Muscle of leg (tissue), 3 donors: ENCODE measurements at regions not wholly inside any gene's neighbourhood (a gene's known extent, or its start where the extent isn't known, plus 50 kb on each side); places are given as distances from the start of the nearest gene placed in this dataset.
"Not testable (repeated sequence)": the region's sequence is repeated elsewhere in the genome, so short reads cannot be mapped to it uniquely, and the experiment has no call there.

ENCODE experiments used
- DNase-seq: peaks from one replicate; pipeline ENCODE4 v3.0.0; 2013
- H3K27ac ChIP-seq: one replicate; pipeline ENCODE4 v1.5.1; 2013; ENCODE audit warnings: mild to moderate bottlenecking, low read length, control low read depth
- H3K27me3 ChIP-seq: one replicate; pipeline ENCODE4 v1.6.1; 2013; ENCODE audit warnings: low read length; ENCODE audit not compliant: control insufficient read depth, insufficient read depth
- H3K36me3 ChIP-seq: one replicate; pipeline ENCODE4 v1.6.1; 2013; ENCODE audit warnings: low read length; ENCODE audit not compliant: control insufficient read depth, insufficient read depth
- H3K4me1 ChIP-seq: one replicate; pipeline ENCODE4 v1.6.1; 2013; ENCODE audit warnings: low read length; ENCODE audit not compliant: control insufficient read depth, insufficient read depth
- H3K4me3 ChIP-seq: one replicate; pipeline ENCODE4 v1.5.1; 2013; ENCODE audit warnings: low read length, control low read depth
- H3K9me3 ChIP-seq: replicated peaks from 2 replicates; pipeline ENCODE4 v1.6.1; 2013; ENCODE audit warnings: low read depth, low read length; ENCODE audit not compliant: control insufficient read depth
- WGBS: methylation state at CpG from one replicate; pipeline ENCODE4 v1.1.5; 2013; ENCODE audit warnings: missing lambda C conversion rate; ENCODE audit not compliant: insufficient coverage; 5-methylcytosine and 5-hydroxymethylcytosine counted together

DNA sequence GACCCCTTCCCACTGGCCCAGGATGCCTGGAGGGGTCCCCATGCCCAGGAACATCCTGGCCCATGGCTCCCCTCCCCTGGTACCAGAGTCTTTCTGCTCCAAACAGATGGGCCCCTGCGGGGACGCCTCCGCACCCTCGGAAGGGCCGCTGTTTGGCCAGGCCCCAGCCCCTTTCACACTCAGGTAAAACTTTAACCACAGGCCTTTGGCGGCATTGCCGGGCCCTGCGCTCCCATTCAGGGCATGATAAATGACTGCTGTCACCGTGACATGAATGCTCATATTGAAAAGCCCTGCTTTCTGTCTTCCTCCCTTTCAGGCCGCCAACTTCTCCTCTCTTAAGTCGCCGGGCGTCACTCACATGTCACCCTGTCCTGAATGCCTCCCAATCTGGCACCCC lies 141.5 kb upstream of the TOP1 start:
- Histone ChIP-seq H3K9me3 (no peaks in the 10 kb centered on the region), H3K4me1 (no peaks in the 10 kb centered on the region), H3K27me3 (peaks cover 2% of the 10 kb centered on the region), H3K27ac (no peak overlapping the region), H3K36me3 (no peaks in the 10 kb centered on the region), H3K4me3 (no peak overlapping the region)
- DNase-seq = no peak
- 77% methylated on average over 13 of the region's 13 CpGs for WGBS

DNA sequence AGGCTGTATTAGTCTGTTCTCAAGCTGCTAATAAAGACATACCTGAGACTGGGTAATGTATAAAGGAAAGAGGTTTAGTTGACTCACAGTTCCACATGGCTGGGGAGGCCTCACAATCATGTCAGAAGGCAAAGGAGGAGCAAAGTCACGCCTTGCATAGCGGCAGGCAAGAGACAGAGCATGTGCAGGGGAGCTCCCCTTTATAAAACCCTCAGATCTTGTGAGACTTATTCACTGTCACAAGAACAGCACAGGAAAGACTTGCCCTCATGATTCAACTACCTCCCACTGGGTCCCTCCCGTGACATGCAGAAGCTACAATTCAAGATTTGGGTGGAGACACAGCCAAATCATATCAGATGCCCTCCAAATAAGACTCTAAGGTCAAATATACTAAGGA lies 139.4 kb upstream of the TOP1 start:
- H3K27ac ChIP-seq, H3K27me3 ChIP-seq, H3K9me3 ChIP-seq, DNase-seq, H3K4me3 ChIP-seq, H3K36me3 ChIP-seq, H3K4me1 ChIP-seq: not testable (repeated sequence)
- no CpG with 5 or more reads among the region's 3 CpGs for WGBS

DNA sequence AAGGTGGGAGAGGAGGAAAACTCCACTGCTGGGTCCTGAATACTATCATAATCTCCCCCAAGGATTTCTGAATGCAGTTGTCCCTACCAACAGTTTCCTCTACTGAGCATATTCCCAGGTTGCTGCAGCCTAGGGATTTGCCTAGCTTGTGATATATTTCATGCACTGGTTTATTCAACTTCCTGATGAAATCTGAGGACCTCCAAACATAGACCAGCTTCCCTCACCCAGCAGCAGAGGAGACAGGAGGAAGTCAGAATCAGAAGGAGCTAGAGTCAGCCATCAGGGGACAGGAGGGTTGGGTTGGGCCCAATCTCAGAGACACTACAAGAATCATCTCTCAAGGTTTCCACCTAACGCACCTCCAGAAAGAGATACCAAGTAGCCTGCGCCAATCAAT lies 138.4 kb upstream of the TOP1 start:
- 100% methylated on average over 2 of the region's 2 CpGs for WGBS
- Histone ChIP-seq H3K27me3 (peaks cover 2% of the 10 kb centered on the region), H3K9me3 (no peaks in the 10 kb centered on the region), H3K36me3 (no peaks in the 10 kb centered on the region), H3K4me3 (no peak overlapping the region), H3K4me1 (no peaks in the 10 kb centered on the region), H3K27ac (no peak overlapping the region)
- no peak for DNase-seq

DNA sequence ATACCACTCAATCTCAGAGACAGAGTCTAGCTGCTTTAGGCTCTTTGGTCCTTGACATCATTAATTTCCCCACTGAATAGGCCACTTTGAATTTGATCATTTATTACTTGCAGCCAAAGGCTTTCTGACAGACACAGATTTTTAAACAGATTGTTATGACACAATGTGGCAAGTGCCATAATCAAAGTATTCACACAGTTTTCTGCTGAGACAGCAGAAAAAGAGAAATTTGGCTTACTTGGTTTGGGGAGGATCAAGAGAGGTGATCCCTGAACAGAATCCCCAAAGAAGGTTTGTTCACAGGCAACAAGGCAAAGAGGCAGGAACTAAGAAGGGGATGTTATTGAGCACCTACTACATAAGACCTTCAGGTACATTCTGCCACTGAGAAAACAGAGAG lies 138.0 kb upstream of the TOP1 start:
- Histone ChIP-seq H3K4me1 (no peaks in the 10 kb centered on the region), H3K27ac (no peak overlapping the region), H3K4me3 (no peak overlapping the region), H3K36me3 (no peaks in the 10 kb centered on the region), H3K27me3 (peaks cover 4% of the 10 kb centered on the region), H3K9me3 (no peaks in the 10 kb centered on the region)
- no peak for DNase-seq

DNA sequence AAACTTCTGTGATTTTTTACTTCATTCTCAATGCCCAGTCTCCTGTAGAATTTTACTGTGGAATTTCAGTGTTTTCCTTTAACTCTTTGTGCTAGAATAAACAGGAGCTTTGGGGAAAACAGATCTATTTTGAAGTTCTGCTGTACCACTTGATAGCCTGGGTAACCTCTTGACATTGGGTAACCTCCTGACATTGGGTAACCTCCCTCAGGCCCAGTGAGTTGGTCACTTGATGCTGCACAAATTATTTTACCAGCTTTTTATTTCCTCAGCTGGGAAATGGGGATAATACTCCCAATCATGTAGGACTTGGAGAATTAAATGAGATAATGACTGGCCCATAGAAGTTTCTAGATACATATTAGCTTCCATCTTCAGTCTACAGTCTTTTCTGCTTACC lies 137.3 kb upstream of the TOP1 start:
- Histone ChIP-seq H3K9me3 (no peaks in the 10 kb centered on the region), H3K4me3 (no peak overlapping the region)
- no peak for DNase-seq

GRCh38 chr20:40892642-40893041 lies 136.0 kb upstream of the TOP1 start:
- no peak overlapping the region for H3K4me3 ChIP-seq
- H3K4me1 ChIP-seq = no peaks in the 10 kb centered on the region
- no peak overlapping the region for H3K27ac ChIP-seq
- peak; percentile 11 for DNase-seq
- H3K27me3 ChIP-seq = peaks cover 3% of the 10 kb centered on the region
- 80% methylated on average over 2 of the region's 2 CpGs for WGBS
- no peaks in the 10 kb centered on the region for H3K36me3 ChIP-seq
- H3K9me3 ChIP-seq = no peaks in the 10 kb centered on the region

More for the DNA sequence above, 137.3 kb upstream of the TOP1 start:
- H3K36me3 ChIP-seq = no peaks in the 10 kb centered on the region
- H3K27ac ChIP-seq = no peak overlapping the region
- peaks cover 3% of the 10 kb centered on the region for H3K27me3 ChIP-seq
- H3K4me1 ChIP-seq = no peaks in the 10 kb centered on the region

DNA sequence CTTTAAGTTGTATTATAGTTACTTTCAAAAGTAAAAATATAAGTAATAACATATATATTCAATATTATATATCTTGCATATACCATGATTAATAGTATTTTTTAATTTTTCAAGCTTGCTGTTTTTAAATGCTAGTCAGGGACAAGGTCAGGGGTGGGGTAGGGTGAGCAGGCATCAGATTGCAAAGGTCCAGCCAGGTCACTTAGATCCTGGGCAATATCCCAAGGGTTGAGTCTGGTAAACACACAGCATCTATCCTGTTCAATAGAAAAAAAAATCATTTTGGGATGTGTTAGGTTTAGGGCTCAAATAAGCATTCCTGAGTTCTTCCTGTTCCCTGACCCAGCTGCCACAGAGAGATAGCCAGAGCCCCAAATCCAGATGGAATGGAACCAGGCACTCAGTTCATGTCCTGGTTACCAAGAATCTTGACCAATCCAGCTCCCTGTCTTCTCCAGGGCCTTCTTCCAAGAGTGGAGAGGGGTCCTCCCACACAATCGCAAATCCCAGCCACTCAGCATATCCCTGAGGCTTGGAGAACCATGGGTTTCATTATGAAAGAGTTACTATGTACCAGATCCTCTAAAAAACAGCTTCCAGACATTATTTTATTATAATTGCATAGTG lies 134.9 kb upstream of the TOP1 start:
- Histone ChIP-seq H3K9me3 (no peaks in the 10 kb centered on the region), H3K27ac (no peak overlapping the region), H3K27me3 (peaks cover 3% of the 10 kb centered on the region), H3K36me3 (no peaks in the 10 kb centered on the region), H3K4me1 (no peaks in the 10 kb centered on the region), H3K4me3 (no peak overlapping the region)
- no peak for DNase-seq
- WGBS = no CpG with 5 or more reads among the region's 1 CpG

DNA sequence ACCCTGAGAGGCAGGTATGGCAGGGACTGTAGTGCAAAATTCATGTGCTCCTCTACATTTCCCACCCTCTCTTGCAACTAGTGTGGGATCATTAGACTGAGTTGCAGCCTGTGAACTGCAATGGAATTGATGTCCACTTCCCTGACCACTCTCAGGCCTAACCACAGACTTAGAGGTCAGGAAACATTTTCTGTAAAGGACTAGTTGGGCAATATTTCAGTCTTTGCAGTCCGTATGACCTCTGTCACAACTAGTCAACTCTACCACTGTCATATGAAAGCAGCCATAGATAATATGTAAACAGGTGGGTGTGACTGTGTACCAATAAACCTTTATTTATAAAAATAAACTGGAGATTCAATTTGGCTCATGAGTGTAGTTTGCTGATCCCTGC lies 134.4 kb upstream of the TOP1 start:
- WGBS = no CpG with 5 or more reads among the region's 1 CpG
- H3K4me1 ChIP-seq = no peaks in the 10 kb centered on the region
- DNase-seq = no peak
- no peaks in the 10 kb centered on the region for H3K9me3 ChIP-seq
- H3K4me3 ChIP-seq = no peak overlapping the region
- H3K27ac ChIP-seq = no peak overlapping the region
- H3K27me3 ChIP-seq = peaks cover 3% of the 10 kb centered on the region
- no peaks in the 10 kb centered on the region for H3K36me3 ChIP-seq

DNA sequence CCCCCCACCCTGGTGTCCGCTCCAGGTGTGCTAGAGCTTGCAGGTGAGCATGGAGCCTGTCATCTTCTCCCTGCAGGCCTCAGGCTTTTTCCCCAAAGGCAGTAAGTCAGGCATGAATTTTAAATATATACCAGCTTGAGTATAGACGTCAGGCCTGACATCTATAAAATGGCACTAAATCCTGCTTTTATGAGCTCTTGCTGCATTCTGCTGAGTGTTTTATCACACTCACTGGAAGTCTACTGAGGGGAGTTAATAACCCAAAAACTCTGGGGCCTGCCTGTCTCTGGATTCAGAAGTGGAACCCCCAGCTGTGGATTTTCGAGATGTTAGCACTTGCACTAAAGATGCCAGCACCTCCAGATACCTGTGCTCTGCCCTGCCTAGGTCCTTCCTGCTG lies 133.4 kb upstream of the TOP1 start:
- no peak for DNase-seq
- Histone ChIP-seq H3K4me3 (no peak overlapping the region), H3K27ac (no peak overlapping the region), H3K36me3 (no peaks in the 10 kb centered on the region), H3K9me3 (no peaks in the 10 kb centered on the region), H3K4me1 (no peaks in the 10 kb centered on the region), H3K27me3 (peaks cover 3% of the 10 kb centered on the region)
- WGBS = 63% methylated on average over 1 of the region's 3 CpGs

GRCh38 chr20:40896814-40897700 lies 131.6 kb upstream of the TOP1 start:
- WGBS = 37% methylated on average over 3 of the region's 10 CpGs
- H3K9me3 ChIP-seq = no peaks in the 10 kb centered on the region
- no peak overlapping the region for H3K27ac ChIP-seq
- peaks cover 3% of the 10 kb centered on the region for H3K27me3 ChIP-seq
- DNase-seq = peak; percentile 59
- H3K4me3 ChIP-seq = no peak overlapping the region
- H3K36me3 ChIP-seq = no peaks in the 10 kb centered on the region
- H3K4me1 ChIP-seq = no peaks in the 10 kb centered on the region
